Osteoblast (primary cell): ENCODE measurements at regions not wholly inside any gene's neighbourhood (a gene's known extent, or its start where the extent isn't known, plus 50 kb on each side); places are given as distances from the start of the nearest gene placed in this dataset.

ENCODE experiments used
- DNase-seq: peaks from one replicate; pipeline ENCODE4 v3.0.0; 2011; ENCODE audit warnings: low spot score, mixed read lengths; ENCODE audit not compliant: insufficient read length; ENCODE audit errors: missing footprints
- H2AFZ ChIP-seq: 2 replicates; pipeline ENCODE4 v1.6.0; 2011; ENCODE audit warnings: mild to moderate bottlenecking, low read length
- H3K27ac ChIP-seq: 2 replicates; pipeline ENCODE4 v1.5.1; 2011; ENCODE audit warnings: mild to moderate bottlenecking, low read depth, low read length, moderate library complexity
- H3K27me3 ChIP-seq: 2 replicates; pipeline ENCODE4 v1.6.0; 2012; ENCODE audit warnings: mild to moderate bottlenecking, control low read depth, inconsistent platforms, low read length, moderate library complexity; ENCODE audit not compliant: insufficient read depth
- H3K36me3 ChIP-seq: 2 replicates; pipeline ENCODE4 v1.5.1; 2011; ENCODE audit warnings: mild to moderate bottlenecking, low read length, control low read depth, moderate library complexity; ENCODE audit not compliant: insufficient read depth
- H3K4me1 ChIP-seq: 2 replicates; pipeline ENCODE4 v1.5.1; 2011; ENCODE audit warnings: mild to moderate bottlenecking, low read length, control low read depth, moderate library complexity; ENCODE audit not compliant: insufficient read depth
- H3K4me2 ChIP-seq: 2 replicates; pipeline ENCODE4 v1.6.0; 2011; ENCODE audit warnings: mild to moderate bottlenecking, low read length; ENCODE audit not compliant: insufficient read depth
- H3K4me3 ChIP-seq: fragments of 200-600 bp; sonication (generic); 3 replicates; pipeline ENCODE4 v1.5.1; 2012; ENCODE audit warnings: mild to moderate bottlenecking, low read length, inconsistent platforms; ENCODE audit not compliant: insufficient read depth
- H3K79me2 ChIP-seq: 2 replicates; pipeline ENCODE4 v1.6.0; 2012; ENCODE audit warnings: mild to moderate bottlenecking, low read length, control low read depth, inconsistent platforms; ENCODE audit not compliant: insufficient read depth
- H3K9me3 ChIP-seq: 2 replicates; pipeline ENCODE4 v1.5.1; 2011; ENCODE audit warnings: low read depth, low read length, control low read depth
- H4K20me1 ChIP-seq: 2 replicates; pipeline ENCODE4 v1.6.0; 2012; ENCODE audit warnings: mild to moderate bottlenecking, low read length, control low read depth; ENCODE audit not compliant: insufficient read depth
- TF ChIP-seq, protein P1 (sequence below): IDR thresholded peaks from 2 replicates; pipeline ENCODE4 v1.5.1; 2011; ENCODE audit warnings: mild to moderate bottlenecking, low read depth, low read length, moderate library complexity; ENCODE audit errors: extremely low read depth

DNA sequence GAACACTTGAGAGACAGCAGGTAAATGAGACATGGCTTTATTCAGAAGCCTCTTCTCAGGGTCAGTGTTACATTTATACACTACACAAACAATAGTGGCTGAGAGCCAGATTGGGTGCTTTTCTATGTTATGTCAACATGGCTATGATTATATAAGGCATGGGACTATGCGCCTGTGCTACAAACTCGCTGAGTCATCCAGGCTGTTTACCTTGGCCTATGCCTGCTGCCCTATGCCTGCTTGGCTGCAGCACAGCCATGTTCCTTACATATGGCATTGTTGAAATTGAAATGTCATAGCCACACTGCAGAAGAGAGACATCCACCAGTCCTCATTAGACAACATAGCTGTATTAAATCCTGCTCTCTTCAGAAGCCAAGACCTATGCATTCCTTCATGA is 236.3 kb upstream of the NWD2 start:
- no peak for DNase-seq
- Histone ChIP-seq H2AFZ (no peak overlapping the region), H3K4me3 (no peak overlapping the region), H3K36me3 (no peaks in the 10 kb centered on the region), H4K20me1 (no peaks in the 10 kb centered on the region), H3K9me3 (no peaks in the 10 kb centered on the region), H3K27me3 (no peaks in the 10 kb centered on the region), H3K4me1 (no peaks in the 10 kb centered on the region), H3K4me2 (no peak overlapping the region), H3K79me2 (no peaks in the 10 kb centered on the region), H3K27ac (no peak overlapping the region)
- TF ChIP-seq, protein P1, sequence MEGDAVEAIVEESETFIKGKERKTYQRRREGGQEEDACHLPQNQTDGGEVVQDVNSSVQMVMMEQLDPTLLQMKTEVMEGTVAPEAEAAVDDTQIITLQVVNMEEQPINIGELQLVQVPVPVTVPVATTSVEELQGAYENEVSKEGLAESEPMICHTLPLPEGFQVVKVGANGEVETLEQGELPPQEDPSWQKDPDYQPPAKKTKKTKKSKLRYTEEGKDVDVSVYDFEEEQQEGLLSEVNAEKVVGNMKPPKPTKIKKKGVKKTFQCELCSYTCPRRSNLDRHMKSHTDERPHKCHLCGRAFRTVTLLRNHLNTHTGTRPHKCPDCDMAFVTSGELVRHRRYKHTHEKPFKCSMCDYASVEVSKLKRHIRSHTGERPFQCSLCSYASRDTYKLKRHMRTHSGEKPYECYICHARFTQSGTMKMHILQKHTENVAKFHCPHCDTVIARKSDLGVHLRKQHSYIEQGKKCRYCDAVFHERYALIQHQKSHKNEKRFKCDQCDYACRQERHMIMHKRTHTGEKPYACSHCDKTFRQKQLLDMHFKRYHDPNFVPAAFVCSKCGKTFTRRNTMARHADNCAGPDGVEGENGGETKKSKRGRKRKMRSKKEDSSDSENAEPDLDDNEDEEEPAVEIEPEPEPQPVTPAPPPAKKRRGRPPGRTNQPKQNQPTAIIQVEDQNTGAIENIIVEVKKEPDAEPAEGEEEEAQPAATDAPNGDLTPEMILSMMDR: no peak

DNA sequence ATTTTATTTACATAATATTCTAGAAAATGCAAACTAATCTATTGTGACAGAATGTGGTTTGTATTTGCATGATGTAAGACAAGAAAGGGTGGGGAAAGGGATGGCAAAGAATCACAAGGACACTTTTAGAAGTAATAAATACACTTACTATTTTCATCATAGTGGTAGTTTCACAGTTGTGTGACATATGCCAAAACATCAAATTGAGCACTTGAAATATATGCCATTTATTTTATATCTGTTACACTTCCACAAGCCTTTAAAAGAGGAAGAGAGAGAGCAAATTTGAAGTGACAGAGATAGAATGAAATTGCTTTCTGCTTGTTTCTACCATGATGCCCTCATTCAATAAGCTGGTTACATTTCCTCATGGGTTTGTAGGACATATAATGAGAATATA is 230.0 kb upstream of the NWD2 start:
- Histone ChIP-seq H3K36me3 (no peaks in the 10 kb centered on the region), H3K4me3 (no peak overlapping the region), H3K27ac (no peak overlapping the region), H2AFZ (no peak overlapping the region), H3K4me2 (no peak overlapping the region), H3K27me3 (no peaks in the 10 kb centered on the region), H3K9me3 (peaks cover 3% of the 10 kb centered on the region), H3K4me1 (no peaks in the 10 kb centered on the region), H3K79me2 (no peaks in the 10 kb centered on the region), H4K20me1 (no peaks in the 10 kb centered on the region)
- TF ChIP-seq, protein P1: no peak
- DNase-seq: no peak

DNA sequence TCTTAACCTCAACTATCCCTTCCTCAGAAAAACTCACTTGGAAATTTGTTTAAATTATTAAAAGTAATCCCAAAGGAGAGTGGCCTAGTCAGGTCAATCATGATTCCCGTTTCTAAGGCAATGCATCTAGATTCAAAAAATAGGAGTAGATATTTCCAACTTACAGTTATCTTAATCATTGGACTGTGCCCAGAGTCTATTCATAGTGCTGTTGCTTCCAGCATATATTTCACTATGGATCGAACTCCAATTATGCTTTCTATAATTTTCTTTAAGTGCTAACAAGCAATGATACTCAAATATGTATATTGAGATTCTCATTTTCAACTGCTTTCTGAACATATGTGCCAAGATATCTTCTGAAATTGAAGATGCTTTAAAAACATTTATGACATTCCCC is 229.2 kb upstream of the NWD2 start:
- no peaks in the 10 kb centered on the region for H3K4me1 ChIP-seq
- no peak overlapping the region for H3K27ac ChIP-seq
- H4K20me1 ChIP-seq: no peaks in the 10 kb centered on the region
- H3K36me3 ChIP-seq: no peaks in the 10 kb centered on the region
- H3K79me2 ChIP-seq: no peaks in the 10 kb centered on the region
- no peak overlapping the region for H3K4me3 ChIP-seq
- TF ChIP-seq, protein P1: no peak
- no peak overlapping the region for H2AFZ ChIP-seq
- no peaks in the 10 kb centered on the region for H3K27me3 ChIP-seq
- H3K4me2 ChIP-seq: no peak overlapping the region
- H3K9me3 ChIP-seq: peaks cover 3% of the 10 kb centered on the region
- DNase-seq: no peak

DNA sequence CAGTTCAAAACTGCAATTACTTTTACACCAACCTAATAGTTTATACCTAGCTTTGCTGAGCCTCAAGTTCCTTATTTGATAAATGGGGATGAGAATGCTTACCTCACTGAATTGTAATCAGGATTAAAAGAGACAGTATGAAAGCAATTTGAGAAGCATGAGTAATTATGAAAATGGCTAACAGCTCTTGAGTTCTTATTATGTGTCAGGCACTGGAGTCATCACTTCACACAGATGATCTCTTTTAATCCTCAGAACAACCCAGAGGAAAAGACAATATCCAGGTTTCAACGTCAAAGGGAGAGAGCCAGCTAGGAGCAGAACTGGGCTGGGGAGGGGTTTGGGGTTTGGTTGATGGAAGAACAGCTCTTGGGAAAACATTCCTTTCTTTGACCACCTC is 221.0 kb upstream of the NWD2 start:
- Histone ChIP-seq H3K36me3 (no peaks in the 10 kb centered on the region), H3K4me1 (no peaks in the 10 kb centered on the region), H3K27ac (no peak overlapping the region), H4K20me1 (no peaks in the 10 kb centered on the region), H3K4me3 (no peak overlapping the region), H2AFZ (no peak overlapping the region), H3K4me2 (no peak overlapping the region), H3K27me3 (no peaks in the 10 kb centered on the region), H3K79me2 (no peaks in the 10 kb centered on the region), H3K9me3 (no peaks in the 10 kb centered on the region)
- TF ChIP-seq, protein P1: no peak
- DNase-seq: no peak
